ENCODE measurements at regions not wholly inside any gene's neighbourhood (a gene's known extent, or its start where the extent isn't known, plus 50 kb on each side); places are given as distances from the start of the nearest gene placed in this dataset.

DNA sequence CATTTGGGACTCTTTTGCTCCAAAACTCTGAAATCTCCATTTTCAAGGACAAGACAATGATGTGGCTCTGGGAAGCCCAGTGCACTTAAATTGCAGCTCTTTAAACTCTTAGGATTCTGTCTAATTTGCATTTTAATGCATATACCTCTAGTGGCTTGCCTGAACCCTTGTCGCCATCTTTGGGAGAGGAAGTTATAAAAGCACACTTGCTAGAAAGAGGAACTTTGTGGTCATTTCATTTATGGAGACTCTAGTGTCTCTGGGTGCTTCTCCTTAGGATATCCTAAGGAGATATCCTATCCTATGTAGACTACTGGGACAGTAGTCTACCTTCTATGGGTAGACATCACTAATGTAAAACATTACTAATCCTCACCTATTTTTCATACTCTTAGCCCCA lies 77.3 kb upstream of the SLC1A3 start:
- DNase-seq (ENCODE audit: low spot score), result no peak
- no peak for TF ChIP-seq CTCF (IDR thresholded peaks at IDR 0.05; ENCODE audit: extremely low read depth, missing control alignments)

DNA sequence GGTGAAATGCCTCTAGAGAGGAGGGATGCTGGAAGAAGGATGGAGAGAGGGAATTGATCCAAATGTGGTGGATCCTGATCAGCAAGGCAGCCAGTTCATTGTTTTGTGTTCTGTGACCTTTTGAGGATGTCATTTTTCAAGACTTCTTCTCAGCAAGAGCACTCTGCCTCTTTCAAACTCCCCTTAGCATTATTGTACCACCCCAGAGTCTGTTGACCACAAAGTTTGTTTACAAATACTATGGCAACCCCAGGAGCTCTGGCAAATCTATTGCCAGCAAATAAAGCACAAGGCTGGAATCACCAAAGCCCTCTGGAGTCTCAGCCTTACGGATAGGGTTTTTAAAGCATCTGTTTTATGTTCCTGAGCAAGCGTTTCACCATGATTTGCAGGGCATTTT lies 76.2 kb upstream of the SLC1A3 start:
- no peak for TF ChIP-seq CTCF (IDR thresholded peaks at IDR 0.05; ENCODE audit: extremely low read depth, missing control alignments)
- DNase-seq (ENCODE audit: low spot score), result no peak

DNA sequence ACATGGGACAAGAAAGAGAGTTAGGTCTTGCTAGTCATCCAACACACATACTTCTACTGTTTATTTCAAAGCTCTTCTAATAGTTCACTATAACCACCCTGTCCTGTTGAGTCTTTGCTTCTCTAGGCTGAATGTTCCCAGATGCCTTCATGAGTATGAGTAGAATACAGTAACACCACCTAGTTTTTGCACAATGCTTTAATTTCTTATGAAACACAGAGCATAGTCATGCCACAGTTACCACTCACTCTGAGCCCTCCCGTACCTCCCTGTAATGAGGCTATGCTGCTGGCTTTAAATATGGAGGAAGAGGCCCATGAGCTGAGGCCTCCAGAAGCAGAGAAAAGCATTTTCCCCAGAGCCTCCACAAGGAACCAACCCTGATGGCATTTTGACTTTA lies 75.0 kb upstream of the SLC1A3 start:
- no peak for TF ChIP-seq CTCF (IDR thresholded peaks at IDR 0.05; ENCODE audit: extremely low read depth, missing control alignments)
- DNase-seq (ENCODE audit: low spot score), result no peak

DNA sequence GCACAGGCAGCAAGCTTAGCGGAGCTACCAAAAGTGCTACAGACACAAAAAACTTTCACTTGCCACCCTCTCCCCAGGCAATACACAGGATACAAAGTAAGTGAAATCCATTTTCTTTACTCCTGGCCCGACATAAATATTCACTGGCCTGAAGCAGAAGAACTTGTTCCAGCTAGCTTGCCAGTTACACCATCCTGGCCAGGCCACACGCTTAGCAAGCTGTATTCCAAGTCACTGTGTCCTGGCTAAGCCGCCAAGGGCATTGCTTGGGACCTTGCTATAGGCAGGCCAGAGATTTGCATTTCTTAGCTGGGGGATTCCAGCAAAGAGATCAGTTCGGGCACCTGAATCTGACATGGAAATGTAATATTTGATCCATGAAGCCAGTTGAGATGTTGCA lies 71.0 kb upstream of the SLC1A3 start:
- DNase-seq (ENCODE audit: low spot score), result no peak
- no peak for TF ChIP-seq CTCF (IDR thresholded peaks at IDR 0.05; ENCODE audit: extremely low read depth, missing control alignments)

- DNase-seq (ENCODE audit: low spot score), result no peak
- TF ChIP-seq CTCF (IDR thresholded peaks at IDR 0.05; ENCODE audit: extremely low read depth, missing control alignments), result no peak
Measured at GRCh38 chr5:36535859-36536615, 70.4 kb upstream of the SLC1A3 start.

- no peak for DNase-seq (ENCODE audit: low spot score)
- TF ChIP-seq CTCF (IDR thresholded peaks at IDR 0.05; ENCODE audit: extremely low read depth, missing control alignments), result no peak
Measured at GRCh38 chr5:36536616-36537005, 69.8 kb upstream of the SLC1A3 start.

GRCh38 chr5:36537724-36538123 lies 68.7 kb upstream of the SLC1A3 start:
- no peak for TF ChIP-seq CTCF (IDR thresholded peaks at IDR 0.05; ENCODE audit: extremely low read depth, missing control alignments)
- no peak for DNase-seq (ENCODE audit: low spot score)

Data from GM20000 (cell line).